ENCODE measurements at regions not wholly inside any gene's neighbourhood (a gene's known extent, or its start where the extent isn't known, plus 50 kb on each side); places are given as distances from the start of the nearest gene placed in this dataset.
A peak's percentile ranks its signal among the peaks of the same experiment; 100 is the strongest.

GRCh38 chr1:63051356-63051755, 267.4 kb downstream of the ATG4C start:
- DNase-seq, result no peak

GRCh38 chr1:63051886-63052285, 268.0 kb downstream of the ATG4C start:
- TF ChIP-seq CTCF (IDR thresholded peaks at IDR 0.05), result no peak
- Mint-ChIP-seq H3K4me1 (ENCODE audit: low read depth) (no peaks in the 10 kb centered on the region), H3K9me3 (no peaks in the 10 kb centered on the region), H3K27me3 (peaks cover 2% of the 10 kb centered on the region), H3K4me3 (no peak overlapping the region), H3K27ac (no peak overlapping the region), H3K36me3 (ENCODE audit: low read depth) (no peaks in the 10 kb centered on the region)
- DNase-seq, result no peak
- ChIA-PET POLR2A (no interaction called here), CTCF (no interaction called here)
- intact Hi-C loops (cut with micrococcal nuclease), result no loop called here
- no peak for ATAC-seq

More at GRCh38 chr1:63051356-63051755, 267.4 kb downstream of the ATG4C start:
- Mint-ChIP-seq H3K4me3 (no peak overlapping the region), H3K36me3 (ENCODE audit: low read depth) (no peaks in the 10 kb centered on the region), H3K27me3 (peaks cover 2% of the 10 kb centered on the region), H3K4me1 (ENCODE audit: low read depth) (no peaks in the 10 kb centered on the region), H3K9me3 (no peaks in the 10 kb centered on the region), H3K27ac (no peak overlapping the region)
- no peak for ATAC-seq
- TF ChIP-seq CTCF (IDR thresholded peaks at IDR 0.05), result no peak
- POLR2A ChIA-PET, result no interaction called here
- intact Hi-C loops (cut with micrococcal nuclease), result no loop called here
- CTCF ChIA-PET, result no interaction called here

GRCh38 chr1:63054184-63054583, 268.2 kb upstream of the FOXD3 start:
- Mint-ChIP-seq H3K4me3 (no peak overlapping the region), H3K27ac (no peak overlapping the region), H3K9me3 (no peaks in the 10 kb centered on the region), H3K4me1 (ENCODE audit: low read depth) (no peaks in the 10 kb centered on the region), H3K36me3 (ENCODE audit: low read depth) (no peaks in the 10 kb centered on the region), H3K27me3 (peaks cover 4% of the 10 kb centered on the region)
- CTCF ChIA-PET, result no interaction called here
- DNase-seq, result no peak
- POLR2A ChIA-PET, result no interaction called here
- intact Hi-C loops (cut with micrococcal nuclease), result no loop called here
- no peak for ATAC-seq
- TF ChIP-seq CTCF (IDR thresholded peaks at IDR 0.05), result no peak

- no peaks in the 10 kb centered on the region for H3K9me3 Mint-ChIP-seq
- no peaks in the 10 kb centered on the region for H3K4me1 Mint-ChIP-seq (ENCODE audit: low read depth)
- no peak overlapping the region for H3K4me3 Mint-ChIP-seq
- DNase-seq, result peak; percentile 9
- ChIA-PET CTCF (no interaction called here), POLR2A (no interaction called here)
- H3K27me3 Mint-ChIP-seq, result no peaks in the 10 kb centered on the region
- no peak overlapping the region for H3K27ac Mint-ChIP-seq
- no peak for ATAC-seq
- TF ChIP-seq CTCF (IDR thresholded peaks at IDR 0.05), result no peak
- intact Hi-C loops (cut with micrococcal nuclease), result no loop called here
- no peaks in the 10 kb centered on the region for H3K36me3 Mint-ChIP-seq (ENCODE audit: low read depth)
These were observed 259.0 kb upstream of the FOXD3 start for GRCh38 chr1:63063367-63063766.

- no peaks in the 10 kb centered on the region for H3K9me3 Mint-ChIP-seq
- TF ChIP-seq CTCF (IDR thresholded peaks at IDR 0.05), result no peak
- ATAC-seq, result no peak
- intact Hi-C loops (cut with micrococcal nuclease), result no loop called here
- no peak for DNase-seq
- no peak overlapping the region for H3K27ac Mint-ChIP-seq
- ChIA-PET CTCF (no interaction called here), POLR2A (no interaction called here)
- H3K27me3 Mint-ChIP-seq, result no peaks in the 10 kb centered on the region
- H3K36me3 Mint-ChIP-seq (ENCODE audit: low read depth), result no peaks in the 10 kb centered on the region
- H3K4me1 Mint-ChIP-seq (ENCODE audit: low read depth), result no peaks in the 10 kb centered on the region
- H3K4me3 Mint-ChIP-seq, result no peak overlapping the region
These were observed 258.2 kb upstream of the FOXD3 start for GRCh38 chr1:63064135-63064534.

All from activated CD8-positive, alpha-beta T cell treated with anti-CD3 and anti-CD28 coated beads for 36 hours (primary cell).